Endothelial cell of umbilical vein (primary cell): ENCODE measurements at regions not wholly inside any gene's neighbourhood (a gene's known extent, or its start where the extent isn't known, plus 50 kb on each side); places are given as distances from the start of the nearest gene placed in this dataset.

Source experiments
- BruUV-seq: library from RNA; stranded (reverse); fragments of 400-500 nt; replicated peaks from 2 replicates; lab custom pipeline; 2021; lab: Mats Ljungman, UMichigan
- CTCF ChIA-PET: fragments of 300-600, 350-600 bp; sonication (Branson Sonifier 250); formaldehyde crosslinking; loops from one replicate; lab custom pipeline; 2021; ENCODE audit warnings: antibody characterized with exemption, inconsistent platforms; lab: Charles Lee
- POLR2A ChIA-PET: fragments of 300-600, 350-600 bp; sonication (Branson Sonifier 250); formaldehyde crosslinking; loops from one replicate; lab custom pipeline; 2021; ENCODE audit warnings: antibody characterized with exemption, inconsistent platforms; lab: Charles Lee
- DNase-seq: peaks from one replicate; pipeline ENCODE4 v3.0.0-alpha.2; 2011; ENCODE audit warnings: low read depth, low spot score
- FAIRE-seq: peaks from 2 replicates; lab custom pipeline; 2011; peaks lifted over from hg19 to GRCh38; lab: Jason Lieb, UNC
- H2AFZ ChIP-seq: 2 replicates; pipeline ENCODE4 v1.6.0; 2012; ENCODE audit warnings: low read depth, low read length, control low read depth, inconsistent platforms
- H3K27ac ChIP-seq: 2 replicates; pipeline ENCODE4 v1.5.1; 2011; ENCODE audit warnings: low read depth, mild to moderate bottlenecking, control low read depth, low read length, moderate library complexity; ENCODE audit not compliant: insufficient read depth
- H3K27me3 ChIP-seq, 2 experiments: 2 replicates each; pipeline versions ENCODE4 v1.6.0 to v1.6.1; 2011; ENCODE audit warnings: low read length in 2 of 2, mixed read lengths in 1 of 2; ENCODE audit not compliant: control insufficient read depth in 2 of 2, insufficient read depth in 2 of 2
- H3K36me3 ChIP-seq, 2 experiments: 2 replicates in 1 of 2; 3 replicates in 1 of 2; pipeline ENCODE4 v1.5.1; 2011; ENCODE audit warnings: low read length in 2 of 2, mild to moderate bottlenecking in 1 of 2, moderate library complexity in 1 of 2; ENCODE audit not compliant: control insufficient read depth in 2 of 2, insufficient read depth in 2 of 2; ENCODE audit errors: extremely low read depth in 1 of 2
- H3K4me1 ChIP-seq: 3 replicates; pipeline ENCODE4 v1.5.1; 2011; ENCODE audit warnings: mild to moderate bottlenecking, low read length; ENCODE audit not compliant: control insufficient read depth, insufficient read depth; ENCODE audit errors: extremely low read depth
- H3K4me2 ChIP-seq: 2 replicates; pipeline ENCODE4 v1.6.1; 2011; ENCODE audit warnings: low read length, control low read depth, mixed read lengths; ENCODE audit not compliant: insufficient read depth
- H3K4me3 ChIP-seq, 3 experiments: fragments of 200-600 bp in 1 of 3; sonication (generic), shearing (Covaris generic) in 1 of 3; replicated peaks in 1 of 3; 2 replicates each; pipeline ENCODE4 v1.5.1; 2011 to 2016; ENCODE audit warnings: control low read depth in 3 of 3, low read length in 3 of 3, mild to moderate bottlenecking in 2 of 3, inconsistent platforms in 1 of 3, low read depth in 1 of 3, moderate library complexity in 1 of 3; ENCODE audit not compliant: insufficient read depth in 1 of 3
- H3K79me2 ChIP-seq: 2 replicates; pipeline ENCODE4 v1.6.0; 2012; ENCODE audit warnings: low read length, inconsistent platforms; ENCODE audit not compliant: control insufficient read depth, insufficient read depth
- H3K9ac ChIP-seq: replicated peaks from 2 replicates; pipeline ENCODE3; 2011; ENCODE audit warnings: low read length, control low read depth; ENCODE audit not compliant: insufficient read depth; ENCODE audit errors: extremely low read depth
- H3K9me1 ChIP-seq: replicated peaks from 3 replicates; pipeline ENCODE4 v1.6.0; 2011; ENCODE audit warnings: mild to moderate bottlenecking, low read length; ENCODE audit not compliant: control insufficient read depth, insufficient read depth; ENCODE audit errors: extremely low read depth
- H3K9me3 ChIP-seq: replicated peaks from 2 replicates; pipeline ENCODE4 v1.5.1; 2012; ENCODE audit warnings: low read length, inconsistent platforms; ENCODE audit not compliant: control insufficient read depth, insufficient read depth
- H4K20me1 ChIP-seq: replicated peaks from 2 replicates; pipeline ENCODE3; 2011; ENCODE audit warnings: mild to moderate bottlenecking, low read length; ENCODE audit not compliant: control insufficient read depth, insufficient read depth; ENCODE audit errors: extremely low read depth
- EZH2 ChIP-seq: IDR thresholded peaks from 2 replicates; pipeline ENCODE4 v1.6.1; 2012; ENCODE audit warnings: borderline replicate concordance, low read depth, mild to moderate bottlenecking, moderate library complexity, low read length, inconsistent platforms; ENCODE audit not compliant: severe bottlenecking
- FOS ChIP-seq: IDR thresholded peaks from 2 replicates; pipeline ENCODE4 v1.6.1; 2011; ENCODE audit warnings: mild to moderate bottlenecking, low read length, moderate library complexity, borderline replicate concordance; ENCODE audit not compliant: insufficient read depth
- GATA2 ChIP-seq: IDR thresholded peaks from 2 replicates; pipeline ENCODE4 v1.7.0; 2011; ENCODE audit warnings: low read depth, mild to moderate bottlenecking, moderate library complexity, mixed read lengths, low read length; ENCODE audit not compliant: insufficient read length, insufficient read depth
- JUN ChIP-seq: IDR thresholded peaks from 2 replicates; pipeline ENCODE4 v1.6.1; 2011; ENCODE audit warnings: borderline replicate concordance, low read depth; ENCODE audit not compliant: insufficient read length, insufficient read depth
- MYC ChIP-seq: IDR thresholded peaks from one replicate; pipeline ENCODE4 v1.6.1; 2011; ENCODE audit warnings: mild to moderate bottlenecking, low read depth, low read length
- POLR2A ChIP-seq: IDR thresholded peaks from 2 replicates; pipeline ENCODE4 v1.6.1; 2012; ENCODE audit warnings: low read depth, mild to moderate bottlenecking, control low read depth, low read length
- POLR2AphosphoS5 ChIP-seq: IDR thresholded peaks from 2 replicates; pipeline ENCODE4 v1.6.1; 2012; ENCODE audit warnings: low read depth, mild to moderate bottlenecking, control low read depth, low read length, moderate library complexity; ENCODE audit not compliant: insufficient read depth
- dilution Hi-C: fragments of 300-500 bp; cut with MboI; formaldehyde crosslinking; loops from one replicate; pipeline ENCODE4 v1.15.0; 2019; ENCODE audit warnings: low sequenced_read_pairs; ENCODE audit not compliant: extremely low pct_ligation_motif_present
- intact Hi-C: fragments of 100-400 bp; cut with micrococcal nuclease; formaldehyde crosslinking; loops from one replicate; pipeline ENCODE4 v1.10.0; 2022
- TF ChIP-seq, protein P1 (sequence below): IDR thresholded peaks from 2 replicates; pipeline ENCODE4 v1.6.1; 2011; ENCODE audit not compliant: insufficient read depth, insufficient read length
- TF ChIP-seq, protein P2 (sequence below), 2 donors: IDR thresholded peaks; 1 replicate in 1 of 2; 2 replicates in 1 of 2; pipeline ENCODE4 v1.5.1; 2011; ENCODE audit warnings: low read length in 2 of 2, mild to moderate bottlenecking in 2 of 2, moderate library complexity in 2 of 2, control low read depth in 1 of 2, inconsistent platforms in 1 of 2, low read depth in 1 of 2; ENCODE audit not compliant: insufficient read depth in 1 of 2; ENCODE audit errors: extremely low read depth in 1 of 2

DNA sequence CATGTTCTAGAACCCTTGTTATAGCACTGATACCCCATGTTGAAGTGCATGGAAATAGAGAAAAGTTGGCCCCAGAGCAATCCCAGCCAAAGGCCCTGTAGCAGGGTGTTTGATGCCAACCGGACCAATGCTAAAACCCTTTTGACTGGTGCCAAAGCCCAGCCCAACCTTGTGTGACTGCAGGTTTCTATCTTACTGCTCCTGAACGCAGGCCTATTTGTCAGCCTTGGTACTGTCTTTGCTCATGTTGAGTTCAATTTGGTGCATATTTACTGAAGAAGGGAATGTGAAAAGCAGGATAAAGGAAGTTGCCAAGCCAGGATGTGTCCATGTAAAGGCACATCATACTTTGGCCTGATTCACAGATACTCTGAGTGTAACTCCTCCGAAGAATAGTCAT lies 51.7 kb upstream of the NFASC start:
- no peaks in the 10 kb centered on the region for H3K79me2 ChIP-seq
- no peak overlapping the region for H2AFZ ChIP-seq
- no peaks in the 10 kb centered on the region for H3K36me3 ChIP-seq
- ChIA-PET CTCF (interaction anchor here (0.7 to 7.3 kb wide), 3 partner anchors 10 to 16 kb away, joined by 3 to 80 read pairs (median 3); no protein-coding TSS in a partner anchor), POLR2A (no interaction called here)
- H3K4me3 ChIP-seq, result no peak overlapping the region
- H3K4me2 ChIP-seq, result no peak overlapping the region
- H3K27ac ChIP-seq, result no peak overlapping the region
- no peaks in the 10 kb centered on the region for H3K9me1 ChIP-seq
- DNase-seq (no peak), FAIRE-seq (no peak)
- H3K4me1 ChIP-seq, result no peaks in the 10 kb centered on the region
- H3K9ac ChIP-seq, result no peak overlapping the region
- intact Hi-C loops, result no loop called here
- TF ChIP-seq FOS, result no peak
- TF ChIP-seq MYC, result no peak
- TF ChIP-seq GATA2, result no peak
- no peak for TF ChIP-seq POLR2AphosphoS5
- no peak for TF ChIP-seq EZH2
- TF ChIP-seq JUN, result no peak
- TF ChIP-seq, protein P1, sequence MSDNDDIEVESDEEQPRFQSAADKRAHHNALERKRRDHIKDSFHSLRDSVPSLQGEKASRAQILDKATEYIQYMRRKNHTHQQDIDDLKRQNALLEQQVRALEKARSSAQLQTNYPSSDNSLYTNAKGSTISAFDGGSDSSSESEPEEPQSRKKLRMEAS, result no peak
- no peak for TF ChIP-seq POLR2A
- TF ChIP-seq, protein P2, sequence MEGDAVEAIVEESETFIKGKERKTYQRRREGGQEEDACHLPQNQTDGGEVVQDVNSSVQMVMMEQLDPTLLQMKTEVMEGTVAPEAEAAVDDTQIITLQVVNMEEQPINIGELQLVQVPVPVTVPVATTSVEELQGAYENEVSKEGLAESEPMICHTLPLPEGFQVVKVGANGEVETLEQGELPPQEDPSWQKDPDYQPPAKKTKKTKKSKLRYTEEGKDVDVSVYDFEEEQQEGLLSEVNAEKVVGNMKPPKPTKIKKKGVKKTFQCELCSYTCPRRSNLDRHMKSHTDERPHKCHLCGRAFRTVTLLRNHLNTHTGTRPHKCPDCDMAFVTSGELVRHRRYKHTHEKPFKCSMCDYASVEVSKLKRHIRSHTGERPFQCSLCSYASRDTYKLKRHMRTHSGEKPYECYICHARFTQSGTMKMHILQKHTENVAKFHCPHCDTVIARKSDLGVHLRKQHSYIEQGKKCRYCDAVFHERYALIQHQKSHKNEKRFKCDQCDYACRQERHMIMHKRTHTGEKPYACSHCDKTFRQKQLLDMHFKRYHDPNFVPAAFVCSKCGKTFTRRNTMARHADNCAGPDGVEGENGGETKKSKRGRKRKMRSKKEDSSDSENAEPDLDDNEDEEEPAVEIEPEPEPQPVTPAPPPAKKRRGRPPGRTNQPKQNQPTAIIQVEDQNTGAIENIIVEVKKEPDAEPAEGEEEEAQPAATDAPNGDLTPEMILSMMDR (IDR thresholded peaks at IDR 0.05; ENCODE audit: extremely low read depth in 1 of 2, insufficient read depth in 1 of 2, low read depth in 1 of 2, low read length in 2 of 2), result no peak
- dilution Hi-C loops, result no loop called here
- H3K27me3 ChIP-seq, result peaks cover 2 to 3% of the 10 kb centered on the region in 2 experiments
- BruUV-seq, result no TSS peak
- H4K20me1 ChIP-seq, result no peaks in the 10 kb centered on the region
- H3K9me3 ChIP-seq, result no peaks in the 10 kb centered on the region
